ENCODE measurements at regions not wholly inside any gene's neighbourhood (a gene's known extent, or its start where the extent isn't known, plus 50 kb on each side); places are given as distances from the start of the nearest gene placed in this dataset.

DNA sequence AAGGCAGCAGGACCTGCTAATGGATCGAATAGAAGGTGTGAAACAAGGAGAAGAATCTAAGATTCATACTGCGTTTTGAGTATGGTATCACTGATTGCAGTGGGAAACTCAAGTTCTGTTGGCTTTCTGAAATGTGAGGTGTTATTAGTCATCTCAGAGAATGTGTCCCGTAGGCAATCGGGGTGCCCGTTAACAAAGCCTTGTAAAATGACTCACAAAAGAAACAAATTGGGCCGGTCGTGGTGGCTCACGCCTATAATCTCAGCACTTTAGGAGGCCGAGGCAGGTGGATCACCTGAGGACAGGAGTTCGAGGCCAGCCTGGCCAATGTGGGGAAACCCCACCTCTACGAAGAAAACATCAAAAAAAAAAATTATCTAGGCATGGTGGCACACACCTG, 118.2 kb upstream of the C7orf33 start:
- no peak for DNase-seq (ENCODE audit: low read depth in 1 of 2, low spot score in 1 of 2)
- TF ChIP-seq JUND (IDR thresholded peaks at IDR 0.05; ENCODE audit: low read depth): no peak
- in situ Hi-C loops (cut with HindIII; ENCODE audit: low pct_unique_long_range_greater_than_20kb, low sequenced_read_pairs): no loop called here

DNA sequence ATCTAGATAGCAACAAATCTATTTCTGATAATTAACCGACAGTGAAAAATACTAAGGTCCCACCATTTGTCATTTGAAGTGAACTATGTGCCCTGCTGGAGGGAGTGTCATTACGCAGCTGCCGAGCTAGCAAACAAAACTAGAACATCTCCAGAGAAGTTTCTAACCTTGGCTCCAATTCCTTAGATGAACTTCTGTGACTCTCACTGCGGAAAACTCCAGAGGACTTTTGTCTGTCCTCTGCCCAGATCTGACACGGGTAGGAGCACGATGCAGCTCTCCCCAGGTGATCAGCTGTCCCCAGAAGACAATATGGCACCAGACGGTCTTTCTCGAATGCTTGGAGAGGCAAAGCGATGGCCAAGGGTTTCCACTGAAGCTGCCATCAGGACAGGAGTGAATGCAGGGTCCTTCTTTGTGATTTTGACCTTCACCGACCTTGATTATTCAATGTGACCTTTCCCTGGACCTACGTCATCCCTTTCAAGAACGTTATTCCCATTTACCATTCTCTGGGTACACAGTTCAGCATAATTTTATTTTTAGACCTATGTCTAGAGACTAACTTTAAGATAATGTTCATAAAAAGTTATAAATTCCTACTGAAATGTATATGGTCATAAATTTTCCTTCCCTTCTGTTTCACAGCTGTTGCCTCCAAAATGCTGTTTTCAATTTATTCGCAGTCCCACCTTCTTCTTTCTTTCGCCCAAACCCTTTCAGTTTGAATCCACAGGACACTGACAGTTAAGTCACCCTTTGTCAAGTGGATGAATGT, 116.7 kb upstream of the C7orf33 start:
- DNase-seq (ENCODE audit: low read depth in 1 of 2, low spot score in 1 of 2): no peak
- in situ Hi-C loops (cut with HindIII; ENCODE audit: low pct_unique_long_range_greater_than_20kb, low sequenced_read_pairs): no loop called here

DNA sequence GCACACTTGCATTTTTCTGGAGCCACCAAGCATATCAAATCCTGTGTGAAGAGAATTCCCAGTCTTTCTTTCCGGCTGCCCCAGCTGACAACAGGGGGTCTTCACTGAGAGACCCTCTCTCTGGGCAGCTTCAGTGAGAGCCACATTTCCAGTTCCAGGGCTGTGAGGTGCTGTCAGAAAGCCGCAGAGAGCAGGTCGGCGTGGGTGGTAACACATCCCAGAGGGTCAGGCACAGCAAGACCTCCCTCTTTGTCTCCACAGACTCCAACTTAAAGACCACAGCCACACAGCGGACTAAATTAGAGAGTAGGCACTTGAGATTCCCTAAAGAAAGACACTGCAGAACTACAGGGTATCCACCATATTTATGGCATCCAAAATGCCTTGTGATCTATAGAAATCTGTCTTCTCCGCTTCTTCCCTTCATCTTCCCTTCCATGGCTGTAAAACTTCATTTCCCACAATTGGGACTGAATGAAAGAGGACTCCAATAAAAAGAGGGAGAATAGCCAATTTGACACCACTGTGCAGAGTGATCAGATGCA, 116.0 kb upstream of the C7orf33 start:
- in situ Hi-C loops (cut with HindIII; ENCODE audit: low pct_unique_long_range_greater_than_20kb, low sequenced_read_pairs): no loop called here
- no peak for TF ChIP-seq JUND (IDR thresholded peaks at IDR 0.05; ENCODE audit: low read depth)
- no peak for DNase-seq (ENCODE audit: low read depth in 1 of 2, low spot score in 1 of 2)

More for the DNA sequence above, 116.7 kb upstream of the C7orf33 start:
- TF ChIP-seq JUND (IDR thresholded peaks at IDR 0.05; ENCODE audit: low read depth): no peak

DNA sequence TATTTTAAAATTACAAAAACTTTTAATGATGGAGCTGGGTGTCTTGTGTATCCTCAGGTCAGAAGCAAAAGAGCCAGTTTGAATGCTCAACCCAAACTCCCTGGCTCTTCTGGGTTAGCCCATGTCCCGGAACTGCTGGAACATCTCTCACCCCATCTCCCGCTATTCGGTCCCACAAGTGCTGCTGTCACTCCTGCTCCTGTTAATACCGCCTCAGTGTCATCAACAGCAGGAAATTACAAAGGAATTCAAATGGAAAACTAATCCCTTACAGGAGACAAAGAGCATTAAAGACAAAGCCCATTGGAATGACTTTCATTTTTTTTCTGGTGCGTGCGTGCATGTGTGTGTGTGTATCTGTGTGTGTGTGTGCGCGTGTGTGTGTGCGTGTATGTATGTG, 112.0 kb upstream of the C7orf33 start:
- in situ Hi-C loops (cut with HindIII; ENCODE audit: low pct_unique_long_range_greater_than_20kb, low sequenced_read_pairs): no loop called here
- no peak for TF ChIP-seq JUND (IDR thresholded peaks at IDR 0.05; ENCODE audit: low read depth)
- no peak for DNase-seq (ENCODE audit: low read depth in 1 of 2, low spot score in 1 of 2)

DNA sequence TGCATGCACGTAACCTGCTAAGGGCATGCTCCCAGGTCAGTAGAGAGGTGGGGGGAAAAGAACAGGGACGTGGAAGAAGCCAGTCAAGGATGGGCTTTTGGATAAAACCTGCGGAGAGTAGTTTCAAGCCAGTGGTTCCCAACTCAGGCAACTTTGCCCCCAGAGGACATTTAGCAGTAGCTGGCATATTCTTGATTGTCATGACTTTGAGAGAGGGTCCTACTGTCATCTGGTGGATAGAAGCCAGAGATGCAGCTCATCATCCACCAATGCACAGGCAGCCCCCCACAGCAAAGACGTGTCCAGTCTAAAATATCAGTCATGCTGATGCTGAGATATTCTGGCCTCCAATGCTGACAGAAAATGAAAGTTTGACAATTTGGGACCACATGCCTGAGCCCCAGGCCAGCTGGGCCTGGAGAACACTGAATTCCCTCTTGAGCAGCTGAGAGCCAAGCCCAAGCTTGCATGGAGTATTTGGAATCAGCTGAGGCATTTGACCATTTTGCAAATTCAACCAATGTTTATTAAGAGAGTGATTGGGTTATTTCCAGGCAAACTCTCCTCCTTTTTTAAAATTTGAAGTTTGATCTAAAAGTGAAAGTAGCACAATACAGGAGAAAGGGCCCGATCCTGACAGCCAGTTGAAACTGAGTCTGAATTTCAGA, 110.0 kb upstream of the C7orf33 start:
- no peak for DNase-seq (ENCODE audit: low read depth in 1 of 2, low spot score in 1 of 2)
- in situ Hi-C loops (cut with HindIII; ENCODE audit: low pct_unique_long_range_greater_than_20kb, low sequenced_read_pairs): no loop called here
- TF ChIP-seq JUND (IDR thresholded peaks at IDR 0.05; ENCODE audit: low read depth): no peak

DNA sequence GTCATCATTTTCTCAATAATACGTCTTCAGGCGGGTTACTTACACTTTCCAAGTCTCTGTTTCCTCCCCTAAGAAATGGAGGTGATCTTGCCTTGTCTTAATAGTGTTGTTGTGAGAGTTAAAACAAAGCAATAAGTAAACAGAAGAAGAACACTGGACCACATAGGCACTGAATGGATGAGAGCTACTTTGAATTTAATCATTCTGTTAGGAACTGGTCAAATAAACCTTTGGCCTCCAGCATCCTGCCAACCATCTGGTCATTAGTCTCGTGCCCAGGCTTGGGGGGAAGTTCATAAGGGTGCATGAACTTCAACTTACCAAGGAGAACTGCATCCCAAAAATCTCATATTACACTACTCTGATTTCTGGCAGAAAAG, 109.4 kb upstream of the C7orf33 start:
- DNase-seq (ENCODE audit: low read depth in 1 of 2, low spot score in 1 of 2): no peak
- TF ChIP-seq JUND (IDR thresholded peaks at IDR 0.05; ENCODE audit: low read depth): no peak
- in situ Hi-C loops (cut with HindIII; ENCODE audit: low pct_unique_long_range_greater_than_20kb, low sequenced_read_pairs): no loop called here

DNA sequence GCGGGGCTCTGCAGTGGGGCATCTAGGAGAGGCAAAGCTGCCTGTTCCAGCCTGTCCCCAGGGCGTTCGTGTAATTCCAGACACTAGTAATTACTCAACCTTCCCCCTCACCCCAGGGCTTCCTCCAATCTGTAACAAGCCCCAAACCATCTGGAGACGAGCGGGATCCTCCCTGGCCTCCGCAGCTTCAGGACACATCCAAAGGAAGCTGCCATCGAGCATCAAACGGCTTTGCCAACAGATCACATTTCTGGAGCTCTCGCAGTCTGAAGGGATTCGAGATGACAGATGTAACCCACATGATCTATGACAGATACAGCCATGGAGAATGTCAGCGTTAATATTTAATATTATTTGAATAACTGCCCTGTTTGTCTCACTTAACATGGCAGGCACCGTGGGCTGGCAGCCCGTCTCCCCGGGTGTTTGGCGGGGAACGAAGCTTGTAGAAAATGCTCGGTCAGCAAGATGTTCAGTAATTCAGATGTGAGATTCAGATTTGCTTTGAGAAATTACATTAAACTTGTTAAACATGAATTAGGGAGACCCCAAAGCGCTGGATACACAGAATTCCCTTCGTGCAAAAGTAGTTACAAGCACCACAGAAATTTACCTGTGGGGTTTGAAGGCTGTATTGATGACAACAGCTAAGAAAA, 108.5 kb upstream of the C7orf33 start:
- no peak for TF ChIP-seq JUND (IDR thresholded peaks at IDR 0.05; ENCODE audit: low read depth)
- DNase-seq (ENCODE audit: low read depth in 1 of 2, low spot score in 1 of 2): no peak
- in situ Hi-C loops (cut with HindIII; ENCODE audit: low pct_unique_long_range_greater_than_20kb, low sequenced_read_pairs): no loop called here

DNA sequence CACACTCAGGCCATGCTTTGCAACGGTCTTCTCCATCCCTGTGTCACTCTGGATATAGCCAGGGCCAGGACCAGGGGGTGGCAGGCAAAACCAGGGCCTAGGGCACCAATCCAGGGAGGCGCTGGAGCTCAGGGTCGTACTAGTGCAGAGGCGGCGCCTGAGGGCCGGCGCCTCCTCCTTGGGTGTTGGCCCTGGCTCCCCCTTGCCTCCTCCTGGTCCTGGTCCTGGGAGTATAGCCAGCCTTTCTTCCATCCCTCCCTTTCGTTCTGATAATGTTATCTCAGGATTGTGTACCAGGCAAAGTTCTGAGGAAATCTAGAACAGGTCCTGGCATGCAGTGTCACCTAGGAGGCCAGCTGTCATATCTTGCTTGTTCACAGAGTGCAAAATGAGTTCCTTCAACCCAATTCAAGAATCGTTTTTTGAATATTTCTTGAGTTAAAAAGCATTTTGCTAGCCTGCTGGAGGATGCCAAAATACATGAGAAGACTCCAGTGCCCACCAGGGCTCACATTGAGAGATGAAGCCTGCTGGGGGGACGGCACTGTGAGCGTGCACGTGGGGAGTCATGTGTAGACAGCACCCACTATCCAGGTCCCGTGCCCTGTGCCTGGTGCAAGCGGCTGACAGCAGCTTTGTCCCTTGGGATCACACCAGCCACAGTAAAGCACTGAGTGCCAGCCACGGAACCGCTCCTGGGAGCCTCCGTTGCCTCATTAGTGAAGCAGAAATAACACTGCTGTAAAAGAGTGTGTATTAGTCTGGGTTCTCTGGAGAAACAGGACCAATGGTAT, 106.9 kb upstream of the C7orf33 start:
- no peak for TF ChIP-seq JUND (IDR thresholded peaks at IDR 0.05; ENCODE audit: low read depth)
- no peak for DNase-seq (ENCODE audit: low read depth in 1 of 2, low spot score in 1 of 2)
- in situ Hi-C loops (cut with HindIII; ENCODE audit: low pct_unique_long_range_greater_than_20kb, low sequenced_read_pairs): no loop called here

DNA sequence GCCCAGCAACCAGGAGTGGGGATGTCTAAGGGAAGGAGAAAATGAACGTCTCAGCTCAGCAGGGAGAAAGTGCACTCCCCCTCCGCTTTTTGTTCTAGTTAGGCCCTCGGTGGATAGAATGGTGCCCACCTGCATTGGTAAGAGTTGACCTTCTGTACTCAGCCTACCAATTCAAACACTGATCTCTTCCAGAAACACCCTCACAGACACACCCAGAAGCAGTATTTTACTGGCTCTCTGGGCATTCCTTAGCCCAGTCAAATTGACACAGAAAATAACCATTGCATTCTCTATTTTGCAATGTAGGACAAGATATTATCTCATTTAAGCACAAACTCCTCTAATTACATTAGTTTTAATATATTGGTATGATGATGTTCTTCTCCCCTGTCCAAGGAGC, 106.1 kb upstream of the C7orf33 start:
- in situ Hi-C loops (cut with HindIII; ENCODE audit: low pct_unique_long_range_greater_than_20kb, low sequenced_read_pairs): no loop called here
- DNase-seq (ENCODE audit: low read depth in 1 of 2, low spot score in 1 of 2): no peak
- no peak for TF ChIP-seq JUND (IDR thresholded peaks at IDR 0.05; ENCODE audit: low read depth)

DNA sequence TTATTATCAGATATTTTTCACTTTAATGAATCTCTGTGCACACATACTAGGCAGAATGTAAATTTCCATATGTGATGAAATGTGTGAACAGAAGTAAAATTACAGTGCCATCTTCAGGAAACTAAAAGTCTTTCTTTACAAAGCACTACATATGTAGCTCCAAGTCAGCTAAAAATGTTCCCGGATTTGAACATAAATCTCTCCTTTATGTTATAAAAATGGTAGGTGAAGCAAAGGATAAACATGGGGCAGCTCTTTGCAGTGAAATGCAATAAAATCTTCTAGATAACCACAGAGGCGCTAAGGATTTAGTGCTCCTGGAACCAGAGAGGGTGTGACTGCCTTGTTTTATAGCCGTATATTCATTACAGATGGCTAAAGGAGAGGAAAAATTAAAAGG, 104.9 kb upstream of the C7orf33 start:
- DNase-seq (ENCODE audit: low read depth in 1 of 2, low spot score in 1 of 2): peak in 1 of 2 experiments; percentile 30
- no peak for TF ChIP-seq JUND (IDR thresholded peaks at IDR 0.05; ENCODE audit: low read depth)
- in situ Hi-C loops (cut with HindIII; ENCODE audit: low pct_unique_long_range_greater_than_20kb, low sequenced_read_pairs): no loop called here

DNA sequence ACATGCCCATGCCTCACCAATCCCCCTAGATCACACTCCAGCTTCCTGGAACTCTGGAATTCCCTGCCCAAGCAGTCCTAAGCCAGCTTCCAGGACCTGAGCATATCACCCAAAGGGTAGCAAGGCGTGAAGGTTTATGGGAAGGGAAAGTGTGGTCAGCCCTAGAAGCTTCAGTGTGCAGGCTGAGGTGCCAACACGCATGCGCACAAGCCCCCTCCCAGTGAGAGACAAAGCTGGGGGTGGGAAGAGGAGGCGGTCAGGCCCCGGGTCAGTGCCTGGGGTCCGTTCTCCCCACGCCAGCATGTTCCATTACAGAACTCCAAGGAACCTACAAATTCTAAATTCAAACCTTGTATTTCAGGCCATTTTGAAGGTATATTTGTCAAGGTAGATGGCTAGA, 103.6 kb upstream of the C7orf33 start:
- DNase-seq (ENCODE audit: low read depth in 1 of 2, low spot score in 1 of 2): no peak
- TF ChIP-seq JUND (IDR thresholded peaks at IDR 0.05; ENCODE audit: low read depth): no peak
- in situ Hi-C loops (cut with HindIII; ENCODE audit: low pct_unique_long_range_greater_than_20kb, low sequenced_read_pairs): no loop called here

DNA sequence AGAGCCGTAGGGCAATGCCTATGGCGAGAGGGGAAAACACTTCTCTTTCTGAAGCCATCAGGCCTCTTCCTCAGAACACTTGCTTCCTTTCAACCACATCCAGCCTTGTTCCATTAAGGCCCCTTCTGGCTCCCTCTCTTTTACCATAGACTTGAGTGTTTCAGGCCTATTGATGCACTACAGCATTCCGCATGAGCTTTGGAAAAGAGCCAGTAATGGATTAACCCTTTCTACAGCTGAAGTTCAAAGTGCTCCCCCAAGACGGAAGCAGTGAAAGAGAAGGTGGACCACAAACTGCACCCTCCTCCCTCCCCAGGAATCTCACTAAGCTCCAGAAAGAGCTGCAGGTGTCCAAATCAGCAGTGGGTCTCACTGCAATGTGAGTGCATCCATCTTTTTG, 102.7 kb upstream of the C7orf33 start:
- no peak for DNase-seq (ENCODE audit: low read depth in 1 of 2, low spot score in 1 of 2)
- in situ Hi-C loops (cut with HindIII; ENCODE audit: low pct_unique_long_range_greater_than_20kb, low sequenced_read_pairs): no loop called here
- no peak for TF ChIP-seq JUND (IDR thresholded peaks at IDR 0.05; ENCODE audit: low read depth)
